H1 (cell line): ENCODE measurements at regions not wholly inside any gene's neighbourhood (a gene's known extent, or its start where the extent isn't known, plus 50 kb on each side); places are given as distances from the start of the nearest gene placed in this dataset.

Source experiments
- BRCA1 ChIP-seq: IDR thresholded peaks from 2 replicates; pipeline ENCODE4 v1.6.1; 2012; ENCODE audit warnings: low read depth, low read length, improper control_type of control experiment
- POLR2A ChIP-seq, 2 experiments: IDR thresholded peaks; 1 replicate in 1 of 2; 2 replicates in 1 of 2; pipeline ENCODE4 v1.6.1; 2011; ENCODE audit warnings: low read depth in 2 of 2, low read length in 2 of 2, mild to moderate bottlenecking in 2 of 2; ENCODE audit errors: control extremely low read depth in 1 of 2
- SUZ12 ChIP-seq: fragments of 200-600 bp; sonication (generic); IDR thresholded peaks from 2 replicates; pipeline ENCODE4 v1.6.1; 2012; ENCODE audit warnings: mild to moderate bottlenecking, inconsistent platforms, low read length, moderate library complexity, mixed read lengths
- TF ChIP-seq, protein P1 (sequence below), 3 experiments: IDR thresholded peaks; 1 replicate in 2 of 3; 2 replicates in 1 of 3; pipeline versions ENCODE4 v1.5.1 to v1.6.1; 2011; ENCODE audit warnings: low read length in 3 of 3, mild to moderate bottlenecking in 3 of 3, inconsistent platforms in 2 of 3, low read depth in 1 of 3, moderate library complexity in 1 of 3; ENCODE audit not compliant: insufficient read depth in 1 of 3; ENCODE audit errors: control extremely low read depth in 1 of 3

GRCh38 chr19:29120466-29120865 is 92.5 kb downstream of the UQCRFS1 start:
- TF ChIP-seq, protein P1, sequence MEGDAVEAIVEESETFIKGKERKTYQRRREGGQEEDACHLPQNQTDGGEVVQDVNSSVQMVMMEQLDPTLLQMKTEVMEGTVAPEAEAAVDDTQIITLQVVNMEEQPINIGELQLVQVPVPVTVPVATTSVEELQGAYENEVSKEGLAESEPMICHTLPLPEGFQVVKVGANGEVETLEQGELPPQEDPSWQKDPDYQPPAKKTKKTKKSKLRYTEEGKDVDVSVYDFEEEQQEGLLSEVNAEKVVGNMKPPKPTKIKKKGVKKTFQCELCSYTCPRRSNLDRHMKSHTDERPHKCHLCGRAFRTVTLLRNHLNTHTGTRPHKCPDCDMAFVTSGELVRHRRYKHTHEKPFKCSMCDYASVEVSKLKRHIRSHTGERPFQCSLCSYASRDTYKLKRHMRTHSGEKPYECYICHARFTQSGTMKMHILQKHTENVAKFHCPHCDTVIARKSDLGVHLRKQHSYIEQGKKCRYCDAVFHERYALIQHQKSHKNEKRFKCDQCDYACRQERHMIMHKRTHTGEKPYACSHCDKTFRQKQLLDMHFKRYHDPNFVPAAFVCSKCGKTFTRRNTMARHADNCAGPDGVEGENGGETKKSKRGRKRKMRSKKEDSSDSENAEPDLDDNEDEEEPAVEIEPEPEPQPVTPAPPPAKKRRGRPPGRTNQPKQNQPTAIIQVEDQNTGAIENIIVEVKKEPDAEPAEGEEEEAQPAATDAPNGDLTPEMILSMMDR (IDR thresholded peaks at IDR 0.05; ENCODE audit: control extremely low read depth in 1 of 3, insufficient read depth in 1 of 3, low read depth in 1 of 3, low read length in 3 of 3) = no peak
- TF ChIP-seq POLR2A (IDR thresholded peaks at IDR 0.05; ENCODE audit: control extremely low read depth in 1 of 2, low read depth in 2 of 2, low read length in 2 of 2) (no peak), SUZ12 (no peak), BRCA1 (no peak)
